H1 (cell line): ENCODE measurements at regions not wholly inside any gene's neighbourhood (a gene's known extent, or its start where the extent isn't known, plus 50 kb on each side); places are given as distances from the start of the nearest gene placed in this dataset.

Source experiments
- HDAC6 ChIP-seq: IDR thresholded peaks from one replicate; pipeline ENCODE4 v1.7.1; 2012; ENCODE audit warnings: low read depth, mild to moderate bottlenecking, inconsistent platforms, low read length, moderate library complexity
- JUN ChIP-seq: IDR thresholded peaks from 2 replicates; pipeline ENCODE4 v1.6.1; 2011; ENCODE audit warnings: low read depth, mild to moderate bottlenecking, improper control_type of control experiment, low read length
- SP4 ChIP-seq: IDR thresholded peaks from 2 replicates; pipeline ENCODE4 v1.6.1; 2012; ENCODE audit warnings: low read length, inconsistent platforms
- TF ChIP-seq, protein P1 (sequence below): fragments of 300-600 bp; sonication (generic); IDR thresholded peaks from 2 replicates; pipeline ENCODE4 v1.7.1; 2012; ENCODE audit warnings: low read length, moderate library complexity, mild to moderate bottlenecking, inconsistent platforms; ENCODE audit not compliant: insufficient replicate concordance

- TF ChIP-seq, protein P1, sequence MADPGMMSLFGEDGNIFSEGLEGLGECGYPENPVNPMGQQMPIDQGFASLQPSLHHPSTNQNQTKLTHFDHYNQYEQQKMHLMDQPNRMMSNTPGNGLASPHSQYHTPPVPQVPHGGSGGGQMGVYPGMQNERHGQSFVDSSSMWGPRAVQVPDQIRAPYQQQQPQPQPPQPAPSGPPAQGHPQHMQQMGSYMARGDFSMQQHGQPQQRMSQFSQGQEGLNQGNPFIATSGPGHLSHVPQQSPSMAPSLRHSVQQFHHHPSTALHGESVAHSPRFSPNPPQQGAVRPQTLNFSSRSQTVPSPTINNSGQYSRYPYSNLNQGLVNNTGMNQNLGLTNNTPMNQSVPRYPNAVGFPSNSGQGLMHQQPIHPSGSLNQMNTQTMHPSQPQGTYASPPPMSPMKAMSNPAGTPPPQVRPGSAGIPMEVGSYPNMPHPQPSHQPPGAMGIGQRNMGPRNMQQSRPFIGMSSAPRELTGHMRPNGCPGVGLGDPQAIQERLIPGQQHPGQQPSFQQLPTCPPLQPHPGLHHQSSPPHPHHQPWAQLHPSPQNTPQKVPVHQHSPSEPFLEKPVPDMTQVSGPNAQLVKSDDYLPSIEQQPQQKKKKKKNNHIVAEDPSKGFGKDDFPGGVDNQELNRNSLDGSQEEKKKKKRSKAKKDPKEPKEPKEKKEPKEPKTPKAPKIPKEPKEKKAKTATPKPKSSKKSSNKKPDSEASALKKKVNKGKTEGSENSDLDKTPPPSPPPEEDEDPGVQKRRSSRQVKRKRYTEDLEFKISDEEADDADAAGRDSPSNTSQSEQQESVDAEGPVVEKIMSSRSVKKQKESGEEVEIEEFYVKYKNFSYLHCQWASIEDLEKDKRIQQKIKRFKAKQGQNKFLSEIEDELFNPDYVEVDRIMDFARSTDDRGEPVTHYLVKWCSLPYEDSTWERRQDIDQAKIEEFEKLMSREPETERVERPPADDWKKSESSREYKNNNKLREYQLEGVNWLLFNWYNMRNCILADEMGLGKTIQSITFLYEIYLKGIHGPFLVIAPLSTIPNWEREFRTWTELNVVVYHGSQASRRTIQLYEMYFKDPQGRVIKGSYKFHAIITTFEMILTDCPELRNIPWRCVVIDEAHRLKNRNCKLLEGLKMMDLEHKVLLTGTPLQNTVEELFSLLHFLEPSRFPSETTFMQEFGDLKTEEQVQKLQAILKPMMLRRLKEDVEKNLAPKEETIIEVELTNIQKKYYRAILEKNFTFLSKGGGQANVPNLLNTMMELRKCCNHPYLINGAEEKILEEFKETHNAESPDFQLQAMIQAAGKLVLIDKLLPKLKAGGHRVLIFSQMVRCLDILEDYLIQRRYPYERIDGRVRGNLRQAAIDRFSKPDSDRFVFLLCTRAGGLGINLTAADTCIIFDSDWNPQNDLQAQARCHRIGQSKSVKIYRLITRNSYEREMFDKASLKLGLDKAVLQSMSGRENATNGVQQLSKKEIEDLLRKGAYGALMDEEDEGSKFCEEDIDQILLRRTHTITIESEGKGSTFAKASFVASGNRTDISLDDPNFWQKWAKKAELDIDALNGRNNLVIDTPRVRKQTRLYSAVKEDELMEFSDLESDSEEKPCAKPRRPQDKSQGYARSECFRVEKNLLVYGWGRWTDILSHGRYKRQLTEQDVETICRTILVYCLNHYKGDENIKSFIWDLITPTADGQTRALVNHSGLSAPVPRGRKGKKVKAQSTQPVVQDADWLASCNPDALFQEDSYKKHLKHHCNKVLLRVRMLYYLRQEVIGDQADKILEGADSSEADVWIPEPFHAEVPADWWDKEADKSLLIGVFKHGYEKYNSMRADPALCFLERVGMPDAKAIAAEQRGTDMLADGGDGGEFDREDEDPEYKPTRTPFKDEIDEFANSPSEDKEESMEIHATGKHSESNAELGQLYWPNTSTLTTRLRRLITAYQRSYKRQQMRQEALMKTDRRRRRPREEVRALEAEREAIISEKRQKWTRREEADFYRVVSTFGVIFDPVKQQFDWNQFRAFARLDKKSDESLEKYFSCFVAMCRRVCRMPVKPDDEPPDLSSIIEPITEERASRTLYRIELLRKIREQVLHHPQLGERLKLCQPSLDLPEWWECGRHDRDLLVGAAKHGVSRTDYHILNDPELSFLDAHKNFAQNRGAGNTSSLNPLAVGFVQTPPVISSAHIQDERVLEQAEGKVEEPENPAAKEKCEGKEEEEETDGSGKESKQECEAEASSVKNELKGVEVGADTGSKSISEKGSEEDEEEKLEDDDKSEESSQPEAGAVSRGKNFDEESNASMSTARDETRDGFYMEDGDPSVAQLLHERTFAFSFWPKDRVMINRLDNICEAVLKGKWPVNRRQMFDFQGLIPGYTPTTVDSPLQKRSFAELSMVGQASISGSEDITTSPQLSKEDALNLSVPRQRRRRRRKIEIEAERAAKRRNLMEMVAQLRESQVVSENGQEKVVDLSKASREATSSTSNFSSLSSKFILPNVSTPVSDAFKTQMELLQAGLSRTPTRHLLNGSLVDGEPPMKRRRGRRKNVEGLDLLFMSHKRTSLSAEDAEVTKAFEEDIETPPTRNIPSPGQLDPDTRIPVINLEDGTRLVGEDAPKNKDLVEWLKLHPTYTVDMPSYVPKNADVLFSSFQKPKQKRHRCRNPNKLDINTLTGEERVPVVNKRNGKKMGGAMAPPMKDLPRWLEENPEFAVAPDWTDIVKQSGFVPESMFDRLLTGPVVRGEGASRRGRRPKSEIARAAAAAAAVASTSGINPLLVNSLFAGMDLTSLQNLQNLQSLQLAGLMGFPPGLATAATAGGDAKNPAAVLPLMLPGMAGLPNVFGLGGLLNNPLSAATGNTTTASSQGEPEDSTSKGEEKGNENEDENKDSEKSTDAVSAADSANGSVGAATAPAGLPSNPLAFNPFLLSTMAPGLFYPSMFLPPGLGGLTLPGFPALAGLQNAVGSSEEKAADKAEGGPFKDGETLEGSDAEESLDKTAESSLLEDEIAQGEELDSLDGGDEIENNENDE: no peak
- TF ChIP-seq HDAC6 (no peak), SP4 (no peak), JUN (no peak)
- TF ChIP-seq, all 59 proteins: peak for 0
Measured at GRCh38 chr5:129356846-129357245, 103.3 kb upstream of the ADAMTS19 start (continued).
